Activated CD4-positive, alpha-beta T cell treated with anti-CD3 and anti-CD28 coated beads for 4 hours (primary cell): ENCODE measurements at regions not wholly inside any gene's neighbourhood (a gene's known extent, or its start where the extent isn't known, plus 50 kb on each side); places are given as distances from the start of the nearest gene placed in this dataset.

Experiments
- DNase-seq, 2 donors: peaks; one replicate each; pipeline ENCODE4 v3.0.0-alpha.2; 2020

GRCh38 chr2:83596592-83597282, 862.3 kb downstream of the SUCLG1 start:
- DNase-seq, result no peak

- DNase-seq, result no peak
Observed at GRCh38 chr2:83595926-83596325, 863.2 kb downstream of the SUCLG1 start.

- DNase-seq, result no peak
Observed at GRCh38 chr2:83595121-83595690, 863.9 kb downstream of the SUCLG1 start.

GRCh38 chr2:83594241-83595120, 864.6 kb downstream of the SUCLG1 start:
- DNase-seq, result no peak

GRCh38 chr2:83587309-83587708, 871.8 kb downstream of the SUCLG1 start:
- no peak for DNase-seq

GRCh38 chr2:83585250-83585649, 873.8 kb downstream of the SUCLG1 start:
- DNase-seq, result no peak

- no peak for DNase-seq
Observed at GRCh38 chr2:83584672-83585071, 874.4 kb downstream of the SUCLG1 start.

GRCh38 chr2:83582589-83582988, 876.5 kb downstream of the SUCLG1 start:
- no peak for DNase-seq

- no peak for DNase-seq
Observed at GRCh38 chr2:83579507-83579906, 879.6 kb downstream of the SUCLG1 start.

- no peak for DNase-seq
Observed at GRCh38 chr2:83578405-83578804, 880.7 kb downstream of the SUCLG1 start.

GRCh38 chr2:83574614-83575013, 884.5 kb downstream of the SUCLG1 start:
- DNase-seq, result no peak

GRCh38 chr2:83573060-83573459, 886.0 kb downstream of the SUCLG1 start:
- no peak for DNase-seq

GRCh38 chr2:83572400-83572799, 886.7 kb downstream of the SUCLG1 start:
- no peak for DNase-seq

GRCh38 chr2:83567551-83567950, 891.5 kb downstream of the SUCLG1 start:
- DNase-seq, result no peak

- DNase-seq, result no peak
Observed at GRCh38 chr2:83565626-83566025, 893.5 kb downstream of the SUCLG1 start.

- DNase-seq, result no peak
Observed at GRCh38 chr2:83565181-83565580, 893.9 kb downstream of the SUCLG1 start.

GRCh38 chr2:83561592-83561991, 897.5 kb downstream of the SUCLG1 start:
- DNase-seq, result no peak

- DNase-seq, result no peak
Observed at GRCh38 chr2:83536556-83536955, 922.5 kb downstream of the SUCLG1 start.

GRCh38 chr2:83534416-83534815, 924.7 kb downstream of the SUCLG1 start:
- no peak for DNase-seq

- no peak for DNase-seq
Observed at GRCh38 chr2:83531206-83531826, 927.8 kb downstream of the SUCLG1 start.

- DNase-seq, result no peak
Observed at GRCh38 chr2:83528767-83529166, 930.3 kb downstream of the SUCLG1 start.

GRCh38 chr2:83522891-83523493, 936.1 kb downstream of the SUCLG1 start:
- no peak for DNase-seq
